OCI-LY7 (cell line): ENCODE measurements at regions not wholly inside any gene's neighbourhood (a gene's known extent, or its start where the extent isn't known, plus 50 kb on each side); places are given as distances from the start of the nearest gene placed in this dataset.

Experiments used
- BruUV-seq: library from RNA; stranded (reverse); fragments of 400-500 nt; replicated peaks from 2 replicates; lab custom pipeline; 2021; lab: Mats Ljungman, UMichigan
- CTCF ChIA-PET: fragments of 300-600 bp; sonication (Branson Sonifier 250); formaldehyde crosslinking; loops from one replicate; lab custom pipeline; 2022; ENCODE audit warnings: antibody characterized with exemption; ENCODE audit not compliant: unreplicated experiment; lab: Charles Lee
- POLR2A ChIA-PET: fragments of 300-600 bp; sonication (Branson Sonifier 250); formaldehyde crosslinking; loops from one replicate; lab custom pipeline; 2022; ENCODE audit warnings: antibody characterized with exemption; lab: Charles Lee
- DNase-seq: peaks from one replicate; pipeline ENCODE4 v3.0.0-alpha.2; 2015; ENCODE audit warnings: low spot score
- H2AFZ ChIP-seq: fragments of 200-600 bp; sonication (generic), shearing (Covaris generic); 2 replicates; pipeline ENCODE4 v1.6.1; 2014; ENCODE audit warnings: mild to moderate bottlenecking, antibody characterized with exemption, low read length, moderate library complexity
- H3K27ac ChIP-seq: fragments of 200-600 bp; sonication (generic); 2 replicates; pipeline ENCODE4 v1.5.1; 2014; ENCODE audit warnings: mixed run types, low read depth, mild to moderate bottlenecking, moderate library complexity, low read length, inconsistent platforms; ENCODE audit not compliant: poor library complexity, severe bottlenecking
- H3K36me3 ChIP-seq: fragments of 200-600 bp; sonication (generic); 2 replicates; pipeline ENCODE4 v1.6.1; 2014; ENCODE audit warnings: mild to moderate bottlenecking, antibody characterized with exemption, low read length, moderate library complexity, mixed read lengths; ENCODE audit not compliant: insufficient read depth
- H3K4me1 ChIP-seq: fragments of 200-600 bp; sonication (generic); 2 replicates; pipeline ENCODE4 v1.5.1; 2014; ENCODE audit warnings: mild to moderate bottlenecking, low read length; ENCODE audit not compliant: insufficient read depth, poor library complexity, severe bottlenecking
- H3K4me2 ChIP-seq: fragments of 200-600 bp; sonication (generic); 2 replicates; pipeline ENCODE4 v1.6.1; 2014; ENCODE audit warnings: mild to moderate bottlenecking, low read length
- H3K4me3 ChIP-seq: fragments of 200-600 bp; sonication (generic); 2 replicates; pipeline ENCODE4 v1.5.1; 2014; ENCODE audit warnings: mild to moderate bottlenecking, low read depth, low read length; ENCODE audit not compliant: poor library complexity, severe bottlenecking
- H3K79me2 ChIP-seq: fragments of 200-600 bp; sonication (generic); 2 replicates; pipeline ENCODE4 v1.6.1; 2016; ENCODE audit warnings: low read depth, mild to moderate bottlenecking, low read length, moderate library complexity, mixed read lengths; ENCODE audit not compliant: insufficient read depth
- H3K9me2 ChIP-seq: fragments of 200-600 bp; sonication (generic); 2 replicates; pipeline ENCODE4 v1.6.1; 2016; ENCODE audit warnings: mild to moderate bottlenecking, low read length, mixed read lengths; ENCODE audit not compliant: insufficient read depth
- H3K9me3 ChIP-seq: fragments of 200-600 bp; sonication (generic); 2 replicates; pipeline ENCODE4 v1.6.1; 2014; ENCODE audit warnings: mild to moderate bottlenecking, mixed run types, low read length, mixed read lengths
- H4K20me1 ChIP-seq: fragments of 200-600 bp; sonication (generic); 2 replicates; pipeline ENCODE4 v1.6.1; 2014; ENCODE audit warnings: mild to moderate bottlenecking, antibody characterized with exemption, low read length, moderate library complexity, mixed read lengths; ENCODE audit not compliant: insufficient read depth
- EZH2phosphoT487 ChIP-seq: fragments of 200-600 bp; sonication (generic); IDR thresholded peaks from 2 replicates; pipeline ENCODE4 v1.6.1; 2018; ENCODE audit warnings: low read depth, borderline replicate concordance, mild to moderate bottlenecking, mixed run types, antibody characterized with exemption, low read length, moderate library complexity, mixed read lengths
- intact Hi-C: fragments of 100-400 bp; cut with micrococcal nuclease; formaldehyde crosslinking; loops from one replicate; pipeline ENCODE4 v1.10.0; 2022; ENCODE audit not compliant: unreplicated experiment
- TF ChIP-seq, protein P1 (sequence below): fragments of 200-600 bp; sonication (generic); conservative IDR thresholded peaks from 2 replicates; pipeline ENCODE4 v1.5.1; 2014; ENCODE audit warnings: mild to moderate bottlenecking, antibody characterized with exemption, low read length, moderate library complexity, mixed read lengths

DNA sequence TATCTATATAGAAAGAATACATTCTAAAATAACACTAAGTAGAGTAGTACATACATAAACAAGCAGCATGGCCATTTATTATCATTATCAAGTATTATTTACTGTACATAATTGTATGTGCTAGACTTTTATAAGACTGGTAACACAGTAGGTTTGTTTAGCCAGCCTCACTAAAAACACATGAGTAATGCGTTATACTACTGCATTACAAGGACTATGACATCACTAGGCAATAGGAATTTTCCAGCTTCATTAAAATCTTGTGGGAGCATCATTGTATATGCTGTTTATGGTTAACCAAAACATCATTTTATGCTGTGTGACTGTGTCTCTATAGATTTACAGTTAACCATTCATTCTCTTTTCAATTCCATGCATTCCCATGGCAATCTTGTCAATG lies 131.7 kb upstream of the HDGFL1 start:
- Histone ChIP-seq H3K27ac (no peak overlapping the region), H2AFZ (no peak overlapping the region), H3K4me3 (no peak overlapping the region), H3K36me3 (no peaks in the 10 kb centered on the region), H3K4me2 (no peak overlapping the region), H3K9me2 (no peaks in the 10 kb centered on the region), H3K9me3 (no peaks in the 10 kb centered on the region), H3K79me2 (no peaks in the 10 kb centered on the region), H3K4me1 (no peaks in the 10 kb centered on the region), H4K20me1 (no peaks in the 10 kb centered on the region)
- DNase-seq: no peak
- BruUV-seq: no TSS peak
- POLR2A ChIA-PET: no interaction called here
- CTCF ChIA-PET: no interaction called here
- TF ChIP-seq EZH2phosphoT487: no peak
- TF ChIP-seq, protein P1, sequence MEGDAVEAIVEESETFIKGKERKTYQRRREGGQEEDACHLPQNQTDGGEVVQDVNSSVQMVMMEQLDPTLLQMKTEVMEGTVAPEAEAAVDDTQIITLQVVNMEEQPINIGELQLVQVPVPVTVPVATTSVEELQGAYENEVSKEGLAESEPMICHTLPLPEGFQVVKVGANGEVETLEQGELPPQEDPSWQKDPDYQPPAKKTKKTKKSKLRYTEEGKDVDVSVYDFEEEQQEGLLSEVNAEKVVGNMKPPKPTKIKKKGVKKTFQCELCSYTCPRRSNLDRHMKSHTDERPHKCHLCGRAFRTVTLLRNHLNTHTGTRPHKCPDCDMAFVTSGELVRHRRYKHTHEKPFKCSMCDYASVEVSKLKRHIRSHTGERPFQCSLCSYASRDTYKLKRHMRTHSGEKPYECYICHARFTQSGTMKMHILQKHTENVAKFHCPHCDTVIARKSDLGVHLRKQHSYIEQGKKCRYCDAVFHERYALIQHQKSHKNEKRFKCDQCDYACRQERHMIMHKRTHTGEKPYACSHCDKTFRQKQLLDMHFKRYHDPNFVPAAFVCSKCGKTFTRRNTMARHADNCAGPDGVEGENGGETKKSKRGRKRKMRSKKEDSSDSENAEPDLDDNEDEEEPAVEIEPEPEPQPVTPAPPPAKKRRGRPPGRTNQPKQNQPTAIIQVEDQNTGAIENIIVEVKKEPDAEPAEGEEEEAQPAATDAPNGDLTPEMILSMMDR: no peak
- intact Hi-C loops: no loop called here

DNA sequence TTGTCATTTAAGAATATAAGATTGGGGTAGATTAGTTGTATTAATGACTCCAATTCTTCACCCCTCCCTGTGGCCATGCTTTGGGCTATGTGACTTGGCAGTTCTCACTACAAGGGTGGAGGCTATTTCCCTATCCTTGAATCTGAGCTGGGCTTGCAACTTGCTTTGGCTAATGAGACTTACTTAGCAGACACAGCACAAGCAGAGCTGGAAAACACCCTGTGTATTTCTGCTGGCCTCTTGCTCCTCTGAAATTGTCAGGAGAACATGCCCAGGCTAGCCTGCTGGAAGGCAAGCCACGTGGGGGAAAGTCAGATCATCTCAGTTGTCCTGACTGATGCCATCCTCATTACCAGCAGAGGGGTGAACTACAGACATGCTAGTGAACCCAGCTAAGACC lies 126.5 kb upstream of the HDGFL1 start:
- intact Hi-C loops: no loop called here
- no peak overlapping the region for H3K4me2 ChIP-seq
- no peaks in the 10 kb centered on the region for H3K9me3 ChIP-seq
- DNase-seq: no peak
- TF ChIP-seq EZH2phosphoT487: no peak
- TF ChIP-seq, protein P1: no peak
- no peaks in the 10 kb centered on the region for H3K79me2 ChIP-seq
- H3K9me2 ChIP-seq: no peaks in the 10 kb centered on the region
- ChIA-PET POLR2A (interaction anchor here (0.6 to 0.7 kb wide), 2 partner anchors 9 to 1015 kb away, joined by 3 to 4 read pairs; no protein-coding TSS in a partner anchor), CTCF (no interaction called here)
- H4K20me1 ChIP-seq: no peaks in the 10 kb centered on the region
- BruUV-seq: no TSS peak
- H2AFZ ChIP-seq: no peak overlapping the region
- no peaks in the 10 kb centered on the region for H3K4me1 ChIP-seq
- H3K4me3 ChIP-seq: no peak overlapping the region
- H3K27ac ChIP-seq: no peak overlapping the region
- no peaks in the 10 kb centered on the region for H3K36me3 ChIP-seq

DNA sequence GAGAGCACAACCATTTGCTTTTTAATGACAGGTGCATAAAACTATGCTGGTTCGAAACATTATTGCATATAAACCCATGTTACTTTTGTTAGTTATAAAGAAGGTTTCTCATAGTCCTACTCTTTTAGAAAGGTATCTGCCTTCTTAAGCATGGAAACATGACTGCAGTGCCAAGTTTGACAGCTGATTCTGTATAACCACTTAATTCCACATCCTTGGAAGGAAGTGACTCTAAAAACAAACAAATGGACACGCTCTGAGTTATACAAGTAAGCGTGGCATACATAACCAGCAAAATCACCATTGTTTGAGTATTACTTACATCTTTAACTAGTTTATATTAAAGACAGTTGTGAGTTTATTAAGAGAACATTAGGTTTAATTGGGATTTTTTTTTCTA lies 125.0 kb upstream of the HDGFL1 start:
- H3K4me1 ChIP-seq: no peaks in the 10 kb centered on the region
- no peak for DNase-seq
- H3K27ac ChIP-seq: no peak overlapping the region
- no peaks in the 10 kb centered on the region for H4K20me1 ChIP-seq
- no peak overlapping the region for H2AFZ ChIP-seq
- CTCF ChIA-PET: no interaction called here
- TF ChIP-seq EZH2phosphoT487: no peak
- TF ChIP-seq, protein P1: no peak
- POLR2A ChIA-PET: no interaction called here
- no peaks in the 10 kb centered on the region for H3K36me3 ChIP-seq
- no peak overlapping the region for H3K4me3 ChIP-seq
- H3K79me2 ChIP-seq: no peaks in the 10 kb centered on the region
- H3K4me2 ChIP-seq: no peak overlapping the region
- intact Hi-C loops: no loop called here
- H3K9me2 ChIP-seq: no peaks in the 10 kb centered on the region
- BruUV-seq: no TSS peak
- no peaks in the 10 kb centered on the region for H3K9me3 ChIP-seq
